GM03348 (cell line): ENCODE measurements at regions not wholly inside any gene's neighbourhood (a gene's known extent, or its start where the extent isn't known, plus 50 kb on each side); places are given as distances from the start of the nearest gene placed in this dataset.
"Not testable (repeated sequence)": the region's sequence is repeated elsewhere in the genome, so short reads cannot be mapped to it uniquely, and the experiment has no call there.

Experiments
- DNase-seq: peaks from one replicate; pipeline ENCODE4 v3.0.0; 2012; ENCODE audit warnings: low spot score

DNA sequence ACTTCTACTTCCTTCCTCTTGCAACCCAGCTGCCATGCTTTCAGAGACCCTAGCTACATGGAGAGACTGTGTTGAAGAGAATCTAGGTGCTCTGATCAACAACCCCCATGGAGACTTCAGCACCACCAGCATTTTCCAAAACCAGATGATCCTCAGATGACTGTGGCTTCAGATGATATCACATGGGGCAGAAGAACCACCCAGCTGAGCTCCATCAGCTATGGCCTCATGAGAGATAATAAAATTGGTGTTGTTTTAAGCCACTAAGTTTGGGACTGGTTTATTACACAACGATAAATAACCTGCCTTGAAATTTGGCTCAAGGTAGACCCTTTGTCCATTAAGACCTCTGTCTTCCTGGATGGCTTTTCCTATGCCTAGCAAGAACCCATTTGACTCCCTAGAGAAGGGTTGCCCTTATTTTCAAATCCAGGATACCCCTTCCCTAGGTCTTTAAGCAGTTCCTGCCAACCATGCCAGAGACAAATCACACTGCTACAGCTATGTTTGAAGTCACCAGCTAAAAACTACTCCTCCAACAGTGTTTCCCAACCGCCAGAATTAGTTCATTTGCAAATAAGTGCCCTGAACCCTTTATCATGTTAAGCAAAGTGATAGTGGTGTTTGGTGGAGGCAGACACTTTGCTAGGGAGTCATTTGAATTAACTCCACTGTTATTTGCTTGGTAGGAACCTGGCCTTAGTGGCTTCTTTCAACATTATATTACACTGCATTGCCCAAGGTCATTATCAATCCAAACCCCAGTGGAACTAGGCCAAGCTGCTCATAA, 136.9 kb upstream of the PALS2 start:
- no peak for DNase-seq

DNA sequence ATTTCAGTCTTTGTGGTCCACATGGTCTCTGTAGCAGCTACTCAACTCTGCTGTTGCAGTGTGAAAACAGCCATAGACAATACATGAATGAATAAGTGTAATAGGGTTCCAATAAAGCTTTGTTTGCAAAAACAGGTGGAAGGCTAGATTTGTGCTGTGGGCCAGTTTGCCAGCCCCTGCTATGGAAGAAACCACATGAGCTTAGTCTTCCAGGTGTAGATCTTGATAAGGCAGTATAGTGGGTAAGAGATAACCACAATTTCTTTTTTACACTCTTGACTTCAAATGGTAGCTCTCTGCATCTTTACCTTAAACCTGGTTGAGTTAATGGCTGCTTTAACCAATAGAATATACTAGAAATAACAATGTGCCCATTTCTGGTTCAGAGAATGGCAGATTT, 135.0 kb upstream of the PALS2 start:
- DNase-seq = no peak

DNA sequence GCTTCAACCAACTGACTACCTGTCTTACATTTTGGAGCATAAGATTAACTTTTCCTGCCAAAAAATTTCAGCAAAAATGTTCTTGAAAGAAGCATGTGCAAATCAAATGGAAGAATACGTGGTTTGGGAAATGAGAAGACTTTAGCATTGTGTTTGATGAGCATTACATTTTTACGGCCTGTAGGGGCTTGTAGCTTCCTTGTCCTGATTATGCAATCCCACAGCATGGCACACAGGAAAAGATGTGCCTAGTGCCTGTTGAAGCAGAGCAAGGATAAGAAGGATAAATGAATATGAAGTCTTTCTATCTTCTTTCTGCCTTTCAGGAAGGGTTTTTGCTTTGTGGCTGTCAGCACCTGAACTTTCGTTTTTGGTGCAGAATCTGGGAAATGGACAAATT, 134.1 kb upstream of the PALS2 start:
- DNase-seq = not testable (repeated sequence)

DNA sequence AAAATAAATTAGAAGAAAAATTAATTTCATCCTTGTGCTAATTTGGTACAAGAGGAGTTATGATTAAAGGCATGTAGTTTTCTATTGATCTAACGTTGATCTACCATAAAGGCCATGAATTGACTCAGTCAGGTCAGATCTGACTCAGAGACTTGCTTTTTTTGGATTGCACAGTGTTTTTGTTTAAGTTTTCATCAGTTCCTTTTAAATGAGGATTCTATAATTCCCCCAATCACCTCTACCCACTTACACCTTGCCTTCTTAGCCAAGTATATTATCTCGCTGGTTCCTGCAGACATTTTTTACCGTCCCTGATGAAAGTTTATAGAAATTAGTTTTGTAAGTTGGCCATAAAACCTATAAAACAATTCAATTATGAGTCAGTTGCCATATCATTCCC, 132.4 kb upstream of the PALS2 start:
- no peak for DNase-seq

GRCh38 chr7:24441314-24442027, 131.8 kb upstream of the PALS2 start:
- no peak for DNase-seq

- no peak for DNase-seq
These were observed 131.0 kb upstream of the PALS2 start for GRCh38 chr7:24442170-24442777.

DNA sequence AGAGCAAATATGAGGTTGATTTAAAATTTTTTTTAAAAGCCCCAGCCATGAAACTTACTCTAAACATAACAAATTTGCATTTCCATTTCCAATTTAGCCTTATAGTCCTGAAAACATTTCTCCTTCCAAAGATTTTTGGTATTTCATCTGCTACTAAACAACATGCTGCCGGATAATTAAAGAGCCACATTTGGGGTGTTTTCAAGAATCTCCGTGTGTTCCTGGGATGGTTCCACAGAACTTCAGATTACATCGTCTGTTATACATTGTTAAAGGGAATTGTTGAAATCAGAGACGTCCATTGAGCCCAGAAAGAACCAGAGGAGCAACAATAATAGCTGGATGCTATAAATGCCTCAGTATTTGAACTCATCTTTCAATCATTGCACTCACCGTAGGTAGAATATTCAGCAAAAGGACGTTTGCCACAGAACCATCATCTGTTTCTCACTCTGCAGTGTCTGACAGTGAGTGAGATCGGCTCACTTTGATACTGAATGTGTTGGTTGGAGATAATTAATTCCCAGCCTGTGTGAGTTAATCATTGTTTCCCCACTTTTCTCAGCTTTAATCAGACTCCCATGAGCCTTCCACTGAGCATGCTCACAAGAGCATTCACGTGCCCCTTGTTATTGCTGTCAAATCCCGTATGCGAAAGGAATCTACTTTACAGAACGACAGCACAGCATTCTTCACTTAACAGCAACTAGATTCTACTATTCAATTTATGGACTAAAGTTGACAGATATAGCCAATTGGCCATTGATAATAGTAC, 128.4 kb upstream of the PALS2 start:
- no peak for DNase-seq

DNA sequence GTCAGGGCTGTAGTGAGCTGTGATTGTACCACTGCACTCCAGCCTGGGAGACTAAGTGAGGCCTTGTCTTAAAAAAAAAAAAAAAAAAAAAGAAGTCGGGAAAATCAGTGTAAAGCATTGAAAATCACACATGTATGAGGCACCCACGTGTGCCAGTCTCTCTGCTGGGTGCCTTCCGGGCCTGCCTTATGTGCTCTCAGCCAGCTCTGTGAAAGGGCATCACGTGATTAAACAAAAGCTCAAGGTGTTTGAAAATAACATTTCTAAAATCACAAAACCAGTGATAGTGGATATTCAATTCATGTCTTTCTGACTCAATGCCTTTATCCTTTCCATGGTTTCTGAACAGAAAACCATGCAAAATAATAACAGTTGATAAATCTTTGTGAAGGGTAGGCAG, 125.2 kb upstream of the PALS2 start:
- no peak for DNase-seq

GRCh38 chr7:24449416-24449815, 123.8 kb upstream of the PALS2 start:
- not testable (repeated sequence) for DNase-seq

DNA sequence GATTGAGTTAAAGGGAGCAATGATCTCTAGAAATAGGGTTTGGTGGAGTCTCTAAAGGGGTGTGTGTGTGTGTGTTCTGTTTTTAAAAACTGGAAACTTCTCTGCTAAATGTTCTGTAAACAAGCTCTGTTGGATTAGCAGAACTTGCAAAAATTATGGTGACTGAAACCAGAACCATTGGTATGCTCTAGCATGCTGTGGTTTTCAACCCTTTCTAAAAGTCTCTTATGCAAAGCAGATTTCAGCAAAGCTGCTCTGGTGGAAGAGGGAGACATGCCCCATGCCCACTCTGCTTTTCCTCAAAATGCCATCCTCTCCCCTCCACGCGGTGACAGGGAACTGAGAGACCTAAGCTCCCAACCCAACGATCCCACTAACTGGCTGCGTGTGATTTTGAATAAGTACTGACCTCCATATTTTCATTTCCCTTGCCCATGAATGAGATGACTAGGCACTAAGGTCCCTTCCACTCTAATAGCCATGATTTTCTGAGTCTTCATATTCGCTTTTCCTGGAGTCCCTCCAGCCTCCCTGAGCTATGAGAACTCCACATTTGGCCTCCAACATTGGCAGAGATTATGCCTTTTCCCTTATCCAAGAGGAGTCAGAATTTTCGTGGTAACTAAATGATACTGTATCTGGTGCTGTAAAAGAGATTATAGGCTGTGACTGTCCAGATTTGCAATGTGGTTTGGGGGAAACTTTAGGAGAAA, 117.3 kb upstream of the PALS2 start:
- no peak for DNase-seq

DNA sequence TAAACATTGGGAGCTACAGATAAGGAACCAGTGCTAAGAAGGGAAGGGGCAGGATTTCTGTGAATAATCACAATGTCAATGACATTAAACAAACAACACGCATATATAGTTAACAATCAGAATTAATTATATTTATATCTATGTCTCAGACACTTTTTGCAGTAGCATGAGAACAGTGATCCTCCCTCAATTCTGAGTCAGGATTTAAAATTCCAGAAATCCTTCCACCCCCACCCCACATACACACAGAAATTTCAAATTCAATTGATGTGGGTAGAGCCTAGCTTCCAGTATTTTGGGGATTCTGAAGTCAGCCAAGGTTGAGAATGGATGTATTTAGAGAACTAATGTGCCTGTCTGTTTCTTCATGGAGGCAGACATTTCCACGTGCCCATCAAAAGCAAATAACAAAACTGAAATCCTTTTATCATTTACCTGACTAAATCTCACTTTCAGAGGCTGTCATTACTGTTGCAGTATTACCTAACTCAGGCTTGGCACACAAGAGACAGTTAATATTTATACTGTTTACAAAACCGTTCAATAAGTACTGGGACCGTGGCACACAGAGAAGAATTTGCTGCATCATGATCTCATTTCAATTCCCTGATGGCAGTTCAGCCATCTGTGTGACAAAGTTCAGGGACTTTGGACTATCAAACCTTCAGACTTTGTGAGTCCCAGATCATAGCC, 116.6 kb upstream of the PALS2 start:
- DNase-seq = no peak

- DNase-seq = no peak
These were observed 116.1 kb upstream of the PALS2 start for GRCh38 chr7:24457219-24457558.

DNA sequence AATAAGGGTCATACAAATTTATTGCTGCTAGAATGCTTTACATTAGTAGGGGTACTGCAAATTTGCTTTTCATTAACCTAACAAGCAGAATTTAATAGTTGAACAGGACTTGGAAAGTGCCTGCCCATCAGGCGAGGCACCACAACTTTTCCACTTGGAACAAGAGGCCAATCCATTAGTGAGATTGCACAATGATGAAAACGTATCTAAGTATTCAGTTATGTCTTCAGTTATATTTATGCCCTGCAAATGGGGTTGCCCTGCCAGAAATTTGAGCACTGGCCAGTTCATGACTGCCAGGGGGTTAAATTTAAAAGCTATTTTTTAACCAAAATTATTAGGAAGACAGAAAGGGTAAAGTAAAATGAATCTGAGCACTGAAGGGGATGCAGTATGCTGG, 111.1 kb upstream of the PALS2 start:
- no peak for DNase-seq

- no peak for DNase-seq
These were observed 110.3 kb upstream of the PALS2 start for GRCh38 chr7:24462984-24463383.

DNA sequence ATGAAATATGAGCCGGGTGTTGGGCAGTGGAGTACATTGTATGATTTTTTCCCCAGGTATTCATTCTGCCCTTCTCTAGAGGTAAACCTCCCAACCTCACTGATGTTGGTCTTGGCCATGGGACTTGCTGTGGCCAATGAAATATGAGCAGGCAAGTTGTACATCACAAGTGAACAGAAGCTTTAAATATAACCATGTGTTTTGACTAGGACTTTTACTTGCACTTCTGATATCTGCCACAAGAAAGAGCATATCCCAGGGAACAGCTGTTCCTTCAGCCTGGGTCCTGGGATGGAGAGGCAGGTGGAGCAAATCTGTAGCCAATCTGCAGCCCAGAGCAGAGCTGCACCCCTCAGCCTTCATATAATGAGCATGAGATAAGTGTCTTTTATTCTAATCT, 109.8 kb upstream of the PALS2 start:
- no peak for DNase-seq

GRCh38 chr7:24464861-24465260, 108.4 kb upstream of the PALS2 start:
- no peak for DNase-seq

GRCh38 chr7:24466168-24466768, 107.0 kb upstream of the PALS2 start:
- no peak for DNase-seq

GRCh38 chr7:24469118-24469517, 104.1 kb upstream of the PALS2 start:
- no peak for DNase-seq

DNA sequence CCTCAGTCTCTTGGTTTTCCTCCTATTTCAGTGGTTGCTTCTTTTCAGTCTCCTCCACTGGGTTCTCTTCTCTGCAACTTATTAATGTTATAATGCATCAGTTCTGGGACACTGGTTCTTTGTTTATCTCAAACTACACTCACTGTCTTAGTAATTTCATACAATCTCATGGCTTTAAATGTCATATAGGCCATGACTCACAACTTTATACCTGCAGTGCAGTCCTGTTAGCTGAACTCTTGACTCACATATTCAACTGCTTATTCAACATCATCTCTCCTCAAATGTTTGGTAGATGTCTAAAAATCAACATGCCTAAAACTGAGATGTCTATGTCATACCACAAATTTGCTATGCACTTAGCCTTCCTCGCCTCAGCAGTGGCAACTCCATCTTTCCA, 101.2 kb upstream of the PALS2 start:
- no peak for DNase-seq

DNA sequence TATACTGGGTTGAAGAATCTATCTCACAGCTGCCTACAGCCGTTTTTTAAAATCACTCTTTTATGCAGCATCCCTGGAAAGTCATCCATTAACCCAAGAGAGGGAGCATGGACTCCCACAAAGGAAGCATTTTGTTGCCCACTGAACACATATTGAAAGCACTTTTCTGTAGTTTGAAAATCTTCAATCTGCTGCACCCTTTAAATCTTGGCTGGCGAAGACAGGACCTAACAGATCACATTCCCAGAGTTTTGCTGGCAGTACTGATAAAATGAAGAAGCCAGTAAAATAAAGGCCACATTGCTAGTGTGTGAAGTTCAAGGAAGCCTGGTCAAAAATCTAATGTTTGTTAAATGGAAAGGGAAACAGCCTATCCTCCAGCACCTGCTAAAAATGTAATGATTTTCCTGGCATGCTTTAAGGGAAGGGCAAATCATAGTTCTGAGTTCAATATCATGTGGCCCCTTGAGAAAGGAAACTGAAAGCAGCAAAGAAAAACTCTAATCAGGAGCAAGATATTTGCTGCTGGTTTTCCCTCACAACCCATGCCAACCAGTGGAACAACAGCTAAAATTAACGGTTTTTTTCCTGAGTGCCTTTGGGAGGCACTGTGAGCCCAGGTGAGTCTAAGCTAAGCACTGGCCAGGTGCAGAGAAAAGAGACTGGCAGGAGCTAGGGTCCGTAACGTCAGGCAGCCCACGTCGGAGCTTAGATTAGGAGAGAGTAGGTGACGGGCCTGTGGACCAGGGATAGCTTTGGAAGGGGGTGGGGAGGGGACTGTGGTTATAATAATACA, 97.9 kb upstream of the PALS2 start:
- no peak for DNase-seq
